ENCODE measurements at regions not wholly inside any gene's neighbourhood (a gene's known extent, or its start where the extent isn't known, plus 50 kb on each side); places are given as distances from the start of the nearest gene placed in this dataset.

- TF ChIP-seq POLR2A (IDR thresholded peaks at IDR 0.05; ENCODE audit: borderline replicate concordance, extremely low read depth, insufficient read depth, insufficient read length) (no peak), SP1 (IDR thresholded peaks at IDR 0.05; ENCODE audit: low read depth) (no peak), EGR1 (IDR thresholded peaks at IDR 0.05; ENCODE audit: low read depth) (no peak), EZH2phosphoT487 (IDR thresholded peaks at IDR 0.05; ENCODE audit: borderline replicate concordance) (no peak), YY1 (IDR thresholded peaks at IDR 0.05; ENCODE audit: extremely low read depth, insufficient replicate concordance, low read depth, low read length) (no peak), EZH2 (IDR thresholded peaks at IDR 0.05) (no peak), REST (IDR thresholded peaks at IDR 0.05; ENCODE audit: low read depth) (no peak)
- TF ChIP-seq, protein P1, sequence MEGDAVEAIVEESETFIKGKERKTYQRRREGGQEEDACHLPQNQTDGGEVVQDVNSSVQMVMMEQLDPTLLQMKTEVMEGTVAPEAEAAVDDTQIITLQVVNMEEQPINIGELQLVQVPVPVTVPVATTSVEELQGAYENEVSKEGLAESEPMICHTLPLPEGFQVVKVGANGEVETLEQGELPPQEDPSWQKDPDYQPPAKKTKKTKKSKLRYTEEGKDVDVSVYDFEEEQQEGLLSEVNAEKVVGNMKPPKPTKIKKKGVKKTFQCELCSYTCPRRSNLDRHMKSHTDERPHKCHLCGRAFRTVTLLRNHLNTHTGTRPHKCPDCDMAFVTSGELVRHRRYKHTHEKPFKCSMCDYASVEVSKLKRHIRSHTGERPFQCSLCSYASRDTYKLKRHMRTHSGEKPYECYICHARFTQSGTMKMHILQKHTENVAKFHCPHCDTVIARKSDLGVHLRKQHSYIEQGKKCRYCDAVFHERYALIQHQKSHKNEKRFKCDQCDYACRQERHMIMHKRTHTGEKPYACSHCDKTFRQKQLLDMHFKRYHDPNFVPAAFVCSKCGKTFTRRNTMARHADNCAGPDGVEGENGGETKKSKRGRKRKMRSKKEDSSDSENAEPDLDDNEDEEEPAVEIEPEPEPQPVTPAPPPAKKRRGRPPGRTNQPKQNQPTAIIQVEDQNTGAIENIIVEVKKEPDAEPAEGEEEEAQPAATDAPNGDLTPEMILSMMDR (IDR thresholded peaks at IDR 0.05 in 2 of 3, conservative IDR thresholded peaks at IDR 0.05 in 1 of 3; ENCODE audit: borderline replicate concordance in 1 of 3, insufficient read depth in 1 of 3, low read depth in 2 of 3, low read length in 2 of 3), result no peak
- TF ChIP-seq, protein P2, sequence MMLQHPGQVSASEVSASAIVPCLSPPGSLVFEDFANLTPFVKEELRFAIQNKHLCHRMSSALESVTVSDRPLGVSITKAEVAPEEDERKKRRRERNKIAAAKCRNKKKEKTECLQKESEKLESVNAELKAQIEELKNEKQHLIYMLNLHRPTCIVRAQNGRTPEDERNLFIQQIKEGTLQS (IDR thresholded peaks at IDR 0.05), result no peak
Measured at GRCh38 chr2:6694555-6694954, 171.2 kb downstream of the CMPK2 start.

All from HCT116 (cell line).